ENCODE measurements at regions not wholly inside any gene's neighbourhood (a gene's known extent, or its start where the extent isn't known, plus 50 kb on each side); places are given as distances from the start of the nearest gene placed in this dataset.
"Not testable (repeated sequence)": the region's sequence is repeated elsewhere in the genome, so short reads cannot be mapped to it uniquely, and the experiment has no call there.

- no peak for DNase-seq
Measured at GRCh38 chr5:15012061-15012460, 140.5 kb upstream of the ANKH start.

GRCh38 chr5:15010936-15011335, 139.4 kb upstream of the ANKH start:
- DNase-seq: no peak

- DNase-seq: peak; percentile 96
Measured at GRCh38 chr5:15009420-15009819, 137.8 kb upstream of the ANKH start.

GRCh38 chr5:15008921-15009320, 137.3 kb upstream of the ANKH start:
- DNase-seq: no peak

- DNase-seq: peak; percentile 98
Measured at GRCh38 chr5:15008476-15008875, 136.9 kb upstream of the ANKH start.

- peak; percentile 25 for DNase-seq
Measured at GRCh38 chr5:15007646-15008045, 136.1 kb upstream of the ANKH start.

- DNase-seq: peak; percentile 69
Measured at GRCh38 chr5:15004506-15004905, 132.9 kb upstream of the ANKH start.

- peak; percentile 89 for DNase-seq
Measured at GRCh38 chr5:15003511-15003920, 131.9 kb upstream of the ANKH start.

- DNase-seq: no peak
Measured at GRCh38 chr5:15002791-15003190, 131.2 kb upstream of the ANKH start.

GRCh38 chr5:15002173-15002572, 130.6 kb upstream of the ANKH start:
- no peak for DNase-seq

- no peak for DNase-seq
Measured at GRCh38 chr5:15001517-15001916, 129.9 kb upstream of the ANKH start.

GRCh38 chr5:14998491-14998890, 126.9 kb upstream of the ANKH start:
- no peak for DNase-seq

- peak; percentile 9 for DNase-seq
Measured at GRCh38 chr5:14996997-14997396, 125.4 kb upstream of the ANKH start.

- DNase-seq: peak; percentile 29
Measured at GRCh38 chr5:14995229-14995628, 123.7 kb upstream of the ANKH start.

GRCh38 chr5:14993459-14994133, 122.0 kb upstream of the ANKH start:
- DNase-seq: not testable (repeated sequence)

GRCh38 chr5:14992751-14993458, 121.3 kb upstream of the ANKH start:
- peak; percentile 9 for DNase-seq

- no peak for DNase-seq
Measured at GRCh38 chr5:14988223-14988622, 116.6 kb upstream of the ANKH start.

GRCh38 chr5:14986413-14986812, 114.8 kb upstream of the ANKH start:
- DNase-seq: no peak

GRCh38 chr5:14983666-14984441, 112.3 kb upstream of the ANKH start:
- no peak for DNase-seq

- DNase-seq: no peak
Measured at GRCh38 chr5:14980698-14981097, 109.1 kb upstream of the ANKH start.

- no peak for DNase-seq
Measured at GRCh38 chr5:14977058-14977685, 105.6 kb upstream of the ANKH start.

GRCh38 chr5:14976486-14976885, 104.9 kb upstream of the ANKH start:
- no peak for DNase-seq

- no peak for DNase-seq
Measured at GRCh38 chr5:14971873-14972272, 100.3 kb upstream of the ANKH start.
